Stomach (tissue), 8 donors: ENCODE measurements at regions not wholly inside any gene's neighbourhood (a gene's known extent, or its start where the extent isn't known, plus 50 kb on each side); places are given as distances from the start of the nearest gene placed in this dataset.

Experiments used
- DNase-seq, 2 donors: peaks; one replicate each; pipeline versions ENCODE4 v3.0.0 to v3.0.0-alpha.2; 2013 to 2019
- H3K27ac ChIP-seq, 5 donors: fragments of 200-600 bp in 4 of 5; sonication (generic) in 4 of 5; one replicate each; pipeline ENCODE4 v1.5.1; 2013 to 2019; ENCODE audit warnings: mild to moderate bottlenecking in 1 of 5, moderate library complexity in 1 of 5
- H3K27me3 ChIP-seq, 3 donors: fragments of 200-600 bp; sonication (generic); one replicate each; pipeline ENCODE4 v1.5.1; 2017 to 2019; ENCODE audit warnings: mixed run types in 1 of 3
- H3K36me3 ChIP-seq, 4 donors: fragments of 200-600 bp; sonication (generic); 1 replicate in 3 of 4; 2 replicates in 1 of 4; pipeline ENCODE4 v1.5.1; 2016 to 2019
- H3K4me1 ChIP-seq, 4 donors: fragments of 200-600 bp; sonication (generic); one replicate each; pipeline ENCODE4 v1.5.1; 2016 to 2019
- H3K4me3 ChIP-seq, 4 donors: fragments of 200-600 bp; sonication (generic) in 3 of 4; one replicate each; pipeline ENCODE4 v1.5.1; 2016 to 2019; ENCODE audit warnings: mild to moderate bottlenecking in 1 of 4
- H3K9me3 ChIP-seq, 4 donors: fragments of 200-600 bp; sonication (generic); one replicate each; pipeline ENCODE4 v1.5.1; 2016 to 2019
- CTCF ChIP-seq, 7 experiments: fragments of 450-650 bp in 4 of 7; fragments of 200-600 bp in 3 of 7; sonication (generic) in 3 of 7; IDR thresholded peaks; one replicate each; pipeline ENCODE4 v1.5.1; 2016 to 2019; ENCODE audit warnings: antibody characterized with exemption in 7 of 7, control low read depth in 2 of 7, mild to moderate bottlenecking in 1 of 7
- EP300 ChIP-seq: sonication (generic); formaldehyde crosslinking; IDR thresholded peaks from one replicate; pipeline ENCODE4 v1.6.1; 2017; ENCODE audit warnings: antibody characterized with exemption
- POLR2A ChIP-seq, 4 donors: fragments of 450-650 bp; IDR thresholded peaks; one replicate each; pipeline ENCODE4 v1.6.1; 2016; ENCODE audit warnings: antibody characterized with exemption in 4 of 4, control low read depth in 2 of 4, mild to moderate bottlenecking in 1 of 4, moderate library complexity in 1 of 4
- POLR2AphosphoS5 ChIP-seq, 3 donors: sonication (generic); formaldehyde crosslinking; IDR thresholded peaks; one replicate each; pipeline ENCODE4 v1.6.1; 2016; ENCODE audit warnings: antibody characterized with exemption in 3 of 3
- WGBS, 5 donors: extraction: QIAGEN DNeasy Blood & Tissue Kit in 3 of 5; methylation state at CpG; one replicate each; pipeline versions ENCODE4 v1.1.5 to v1.1.7; 2013 to 2018; 5-methylcytosine and 5-hydroxymethylcytosine counted together
- intact Hi-C: fragments of 100-400 bp; cut with DNase I; formaldehyde crosslinking; loops from one replicate; pipeline ENCODE4 v1.15.1; 2023; ENCODE audit warnings: low total_unique reads
- donor health status: healthy with polysubstance abuse.
- donor health status: Bipolar disorder and iron deficiency.
- donor health status: healthy.

DNA sequence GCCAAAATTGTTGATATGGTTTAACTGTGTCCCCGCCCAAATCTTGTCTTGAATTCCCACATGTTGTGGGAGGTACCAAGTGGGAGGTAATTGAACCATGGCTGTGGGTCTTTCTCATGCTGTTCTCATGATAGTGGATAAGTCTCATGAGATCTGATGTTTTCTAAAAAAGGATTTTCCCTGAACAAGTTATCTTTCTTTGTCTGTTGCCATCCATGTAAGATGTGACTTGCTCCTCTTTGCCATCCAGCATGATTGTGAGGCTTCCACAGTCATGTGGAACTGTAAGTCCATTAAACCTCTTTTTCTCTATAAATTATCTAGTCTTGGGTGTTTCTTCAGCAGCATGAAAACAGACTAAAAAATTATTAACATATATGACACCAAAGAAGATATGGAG is 986.7 kb upstream of the MIR17HG start:
- no peaks in the 10 kb centered on the region for H3K27me3 ChIP-seq
- 69 to 87% (median 75%) methylated on average over 1 of the region's 1 CpG for WGBS, 5 donors
- no peak for TF ChIP-seq CTCF (IDR thresholded peaks at IDR 0.05)
- TF ChIP-seq POLR2AphosphoS5 (IDR thresholded peaks at IDR 0.05) = no peak
- TF ChIP-seq EP300 = no peak
- TF ChIP-seq POLR2A (IDR thresholded peaks at IDR 0.05) = no peak
- no peaks in the 10 kb centered on the region for H3K4me1 ChIP-seq
- H3K36me3 ChIP-seq = no peaks in the 10 kb centered on the region
- intact Hi-C loops = no loop called here
- H3K4me3 ChIP-seq = no peak overlapping the region
- peaks cover 0 to 5% (median 0%) of the 10 kb centered on the region in 4 donors for H3K9me3 ChIP-seq
- no peak overlapping the region for H3K27ac ChIP-seq
- no peak for DNase-seq

DNA sequence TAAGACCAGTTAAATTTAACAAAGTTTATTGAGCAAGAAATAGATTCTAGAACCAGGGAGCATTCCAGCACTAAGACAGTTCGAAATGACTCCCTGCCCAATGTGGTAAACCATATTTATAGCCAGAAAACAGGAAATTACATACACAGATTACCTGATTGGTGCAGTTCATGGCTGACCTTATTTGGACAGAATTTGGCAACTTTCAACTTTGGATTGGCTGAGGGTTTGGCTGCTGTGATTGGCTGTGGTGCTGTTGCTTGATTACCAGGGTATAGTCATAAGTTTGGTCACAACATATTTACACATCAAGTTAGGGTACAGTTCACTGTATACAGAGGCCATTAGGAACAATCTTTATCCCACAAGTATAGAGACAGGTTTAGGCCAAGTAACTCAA is 984.8 kb upstream of the MIR17HG start:
- Histone ChIP-seq H3K4me3 (no peak overlapping the region), H3K36me3 (no peaks in the 10 kb centered on the region), H3K9me3 (peaks cover 0 to 5% (median 0%) of the 10 kb centered on the region in 4 donors), H3K27me3 (no peaks in the 10 kb centered on the region), H3K4me1 (no peaks in the 10 kb centered on the region), H3K27ac (no peak overlapping the region)
- 48 to 72% (median 59%) methylated on average over 1 of the region's 1 CpG for WGBS, 5 donors
- DNase-seq = no peak
- TF ChIP-seq CTCF (IDR thresholded peaks at IDR 0.05) (no peak), EP300 (no peak), POLR2AphosphoS5 (IDR thresholded peaks at IDR 0.05) (no peak), POLR2A (IDR thresholded peaks at IDR 0.05) (no peak)
- intact Hi-C loops = no loop called here

DNA sequence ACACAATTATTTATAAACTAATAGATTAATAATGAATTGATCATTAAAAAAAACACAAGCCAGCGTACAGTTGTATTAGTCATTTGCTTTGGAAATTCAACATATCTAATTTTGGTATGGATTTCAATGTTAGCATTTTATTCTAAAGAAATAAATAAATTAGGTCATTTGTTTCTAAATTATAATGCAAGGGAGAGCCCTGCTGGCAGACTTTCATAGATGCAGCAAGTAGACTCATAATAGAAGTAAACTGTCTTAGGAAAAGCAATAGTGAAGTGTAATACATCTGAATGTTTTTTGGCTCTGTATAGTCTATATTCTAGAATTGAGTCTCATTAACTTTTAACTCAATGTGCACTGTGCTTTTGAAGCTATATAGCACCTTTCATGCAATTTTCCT is 982.4 kb upstream of the MIR17HG start:
- H3K36me3 ChIP-seq = no peaks in the 10 kb centered on the region
- WGBS, 5 donors = 69 to 80% (median 71%) methylated on average over 1 of the region's 1 CpG
- no peaks in the 10 kb centered on the region for H3K4me1 ChIP-seq
- no peak overlapping the region for H3K27ac ChIP-seq
- H3K4me3 ChIP-seq = no peak overlapping the region
- no peak for TF ChIP-seq POLR2A (IDR thresholded peaks at IDR 0.05)
- TF ChIP-seq CTCF (IDR thresholded peaks at IDR 0.05) = no peak
- no peak for TF ChIP-seq POLR2AphosphoS5 (IDR thresholded peaks at IDR 0.05)
- no peak for TF ChIP-seq EP300
- H3K9me3 ChIP-seq = peaks cover 0 to 5% (median 0%) of the 10 kb centered on the region in 4 donors
- intact Hi-C loops = no loop called here
- H3K27me3 ChIP-seq = no peaks in the 10 kb centered on the region
- peak in 1 of 2 donors; percentile 13 for DNase-seq

DNA sequence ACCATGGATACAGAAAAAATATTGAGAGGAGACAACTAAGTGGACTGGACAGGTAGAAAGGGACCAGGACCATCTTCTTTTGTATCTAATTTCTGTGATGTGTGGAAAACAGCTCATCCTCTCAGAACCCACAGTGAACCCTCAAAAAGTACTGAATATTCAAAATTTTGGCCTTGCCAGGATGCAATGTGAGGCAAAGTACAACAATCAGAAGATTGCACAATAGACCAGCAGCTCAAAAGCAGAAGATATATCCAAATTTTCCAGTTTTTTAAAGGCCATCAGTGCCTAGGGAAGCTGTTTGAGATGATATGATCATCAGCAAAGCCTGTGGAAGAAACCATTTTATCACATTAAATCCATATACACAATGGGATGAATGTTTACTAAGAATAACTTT is 973.3 kb upstream of the MIR17HG start:
- Histone ChIP-seq H3K9me3 (no peaks in the 10 kb centered on the region), H3K27ac (no peak overlapping the region), H3K4me3 (no peak overlapping the region), H3K4me1 (no peaks in the 10 kb centered on the region), H3K27me3 (no peaks in the 10 kb centered on the region), H3K36me3 (no peaks in the 10 kb centered on the region)
- DNase-seq = no peak
- no peak for TF ChIP-seq POLR2A (IDR thresholded peaks at IDR 0.05)
- no peak for TF ChIP-seq CTCF (IDR thresholded peaks at IDR 0.05)
- TF ChIP-seq POLR2AphosphoS5 (IDR thresholded peaks at IDR 0.05) = no peak
- no peak for TF ChIP-seq EP300
- intact Hi-C loops = no loop called here
